Anterior cingulate cortex (tissue), 58 donors: ENCODE measurements at regions not wholly inside any gene's neighbourhood (a gene's known extent, or its start where the extent isn't known, plus 50 kb on each side); places are given as distances from the start of the nearest gene placed in this dataset.
"Not testable (repeated sequence)": the region's sequence is repeated elsewhere in the genome, so short reads cannot be mapped to it uniquely, and the experiment has no call there.

Experiments used
- DNase-seq, 58 donors: peaks; one replicate each; lab custom pipeline; 2025; lab: John Stamatoyannopoulos, UW

GRCh38 chr12:33194389-33194788 is 245.2 kb downstream of the SYT10 start:
- not testable (repeated sequence) for DNase-seq

- no peak for DNase-seq
These were observed 247.4 kb downstream of the SYT10 start for GRCh38 chr12:33192226-33192625.

GRCh38 chr12:33187409-33187808 is 252.2 kb downstream of the SYT10 start:
- DNase-seq = no peak

- DNase-seq = no peak
These were observed 255.5 kb downstream of the SYT10 start for GRCh38 chr12:33184161-33184560.

- no peak for DNase-seq
These were observed 257.1 kb downstream of the SYT10 start for GRCh38 chr12:33182485-33182884.

GRCh38 chr12:33180918-33181317 is 258.7 kb downstream of the SYT10 start:
- no peak for DNase-seq

- not testable (repeated sequence) for DNase-seq
These were observed 269.7 kb upstream of the PKP2 start for GRCh38 chr12:33166260-33166659.

GRCh38 chr12:33156042-33156441 is 259.5 kb upstream of the PKP2 start:
- DNase-seq = no peak

- not testable (repeated sequence) for DNase-seq
These were observed 250.7 kb upstream of the PKP2 start for GRCh38 chr12:33147292-33147691.

GRCh38 chr12:33129500-33129899 is 232.9 kb upstream of the PKP2 start:
- no peak for DNase-seq

GRCh38 chr12:33125755-33126154 is 229.2 kb upstream of the PKP2 start:
- DNase-seq = no peak

- DNase-seq = no peak
These were observed 219.7 kb upstream of the PKP2 start for GRCh38 chr12:33116284-33116683.

- no peak for DNase-seq
These were observed 219.1 kb upstream of the PKP2 start for GRCh38 chr12:33115716-33116115.

- no peak for DNase-seq
These were observed 215.3 kb upstream of the PKP2 start for GRCh38 chr12:33111850-33112249.

GRCh38 chr12:33107827-33108226 is 211.2 kb upstream of the PKP2 start:
- DNase-seq = not testable (repeated sequence)

GRCh38 chr12:33093534-33093933 is 197.0 kb upstream of the PKP2 start:
- no peak for DNase-seq

- DNase-seq = not testable (repeated sequence)
These were observed 191.3 kb upstream of the PKP2 start for GRCh38 chr12:33087876-33088275.

GRCh38 chr12:33076401-33076800 is 179.8 kb upstream of the PKP2 start:
- not testable (repeated sequence) for DNase-seq

GRCh38 chr12:33075130-33075766 is 178.7 kb upstream of the PKP2 start:
- not testable (repeated sequence) for DNase-seq

- no peak for DNase-seq
These were observed 165.3 kb upstream of the PKP2 start for GRCh38 chr12:33061844-33062243.

GRCh38 chr12:33054371-33054770 is 157.8 kb upstream of the PKP2 start:
- DNase-seq = no peak

GRCh38 chr12:33052141-33053051 is 155.8 kb upstream of the PKP2 start:
- no peak for DNase-seq
